H9 (cell line): ENCODE measurements at regions not wholly inside any gene's neighbourhood (a gene's known extent, or its start where the extent isn't known, plus 50 kb on each side); places are given as distances from the start of the nearest gene placed in this dataset.

Experiments used
- DNase-seq: peaks from one replicate; pipeline ENCODE4 v3.0.0-alpha.2; 2017
- H2AFZ ChIP-seq: one replicate; pipeline ENCODE4 v1.6.1; 2013; ENCODE audit warnings: mild to moderate bottlenecking, low read length, control low read depth, moderate library complexity
- H2AK5ac ChIP-seq: 2 replicates; pipeline ENCODE4 v1.6.1; 2013; ENCODE audit warnings: low read length, control low read depth, mixed read lengths; ENCODE audit not compliant: insufficient read length
- H2BK120ac ChIP-seq: one replicate; pipeline ENCODE4 v1.6.1; 2013; ENCODE audit warnings: low read depth, mild to moderate bottlenecking, low read length, control low read depth, inconsistent platforms; ENCODE audit not compliant: poor library complexity, severe bottlenecking
- H2BK12ac ChIP-seq: 2 replicates; pipeline ENCODE4 v1.6.1; 2013; ENCODE audit warnings: low read length, control low read depth, mixed read lengths, low read depth; ENCODE audit not compliant: insufficient read length
- H2BK15ac ChIP-seq: 2 replicates; pipeline ENCODE4 v1.6.1; 2013; ENCODE audit warnings: low read depth, low read length, control low read depth
- H2BK20ac ChIP-seq: one replicate; pipeline ENCODE4 v1.6.1; 2013; ENCODE audit warnings: low read depth, mild to moderate bottlenecking, low read length, control low read depth, inconsistent platforms; ENCODE audit not compliant: poor library complexity, severe bottlenecking
- H2BK5ac ChIP-seq: 2 replicates; pipeline ENCODE4 v1.6.1; 2013; ENCODE audit warnings: low read length, control low read depth, mixed read lengths; ENCODE audit not compliant: insufficient read length
- H3K14ac ChIP-seq: 2 replicates; pipeline ENCODE4 v1.6.1; 2013; ENCODE audit warnings: low read length, control low read depth; ENCODE audit not compliant: insufficient read depth
- H3K18ac ChIP-seq: 2 replicates; pipeline ENCODE4 v1.6.1; 2013; ENCODE audit warnings: low read depth, mild to moderate bottlenecking, mixed read lengths, low read length, control low read depth; ENCODE audit not compliant: insufficient read length
- H3K23ac ChIP-seq: 2 replicates; pipeline ENCODE4 v1.6.1; 2013; ENCODE audit warnings: low read length, control low read depth, mixed read lengths, low read depth; ENCODE audit not compliant: insufficient read length
- H3K23me2 ChIP-seq: 2 replicates; pipeline ENCODE4 v1.6.1; 2013; ENCODE audit warnings: low read depth, mild to moderate bottlenecking, mixed read lengths, low read length, control low read depth; ENCODE audit not compliant: insufficient read length, poor library complexity, severe bottlenecking
- H3K27ac ChIP-seq: 2 replicates; pipeline ENCODE4 v1.5.1; 2013; ENCODE audit warnings: low read length, control low read depth, mixed read lengths, low read depth; ENCODE audit not compliant: insufficient read length
- H3K27me3 ChIP-seq: 2 replicates; pipeline ENCODE4 v1.6.1; 2013; ENCODE audit warnings: low read length, control low read depth, inconsistent platforms; ENCODE audit not compliant: insufficient read depth
- H3K4ac ChIP-seq: 2 replicates; pipeline ENCODE4 v1.6.1; 2013; ENCODE audit warnings: low read depth, mild to moderate bottlenecking, control low read depth, inconsistent platforms, low read length, moderate library complexity
- H3K4me1 ChIP-seq: 2 replicates; pipeline ENCODE4 v1.6.1; 2013; ENCODE audit warnings: low read length, control low read depth, inconsistent platforms; ENCODE audit not compliant: insufficient read depth
- H3K4me2 ChIP-seq: 2 replicates; pipeline ENCODE4 v1.6.1; 2013; ENCODE audit warnings: low read length, control low read depth, mixed read lengths; ENCODE audit not compliant: insufficient read length, insufficient read depth
- H3K56ac ChIP-seq: 2 replicates; pipeline ENCODE4 v1.6.1; 2013; ENCODE audit warnings: low read depth, mild to moderate bottlenecking, mixed read lengths, low read length, control low read depth; ENCODE audit not compliant: insufficient read length
- H3K79me1 ChIP-seq: 2 replicates; pipeline ENCODE4 v1.6.1; 2013; ENCODE audit warnings: low read depth, mild to moderate bottlenecking, moderate library complexity, low read length, control low read depth, inconsistent platforms; ENCODE audit not compliant: insufficient read depth, poor library complexity, severe bottlenecking
- H3K79me2 ChIP-seq: 2 replicates; pipeline ENCODE4 v1.6.1; 2013; ENCODE audit warnings: low read length, control low read depth, inconsistent platforms; ENCODE audit not compliant: insufficient read depth
- H3K9ac ChIP-seq: 2 replicates; pipeline ENCODE4 v1.6.1; 2013; ENCODE audit warnings: low read length, control low read depth, mixed read lengths; ENCODE audit not compliant: insufficient read length; ENCODE audit errors: extremely low read depth
- H3K9me3 ChIP-seq: one replicate; pipeline ENCODE4 v1.6.1; 2013; ENCODE audit warnings: low read depth, low read length, inconsistent platforms; ENCODE audit not compliant: control insufficient read depth
- H3T11ph ChIP-seq: one replicate; pipeline ENCODE4 v1.6.1; 2013; ENCODE audit warnings: mild to moderate bottlenecking, low read length, control low read depth, inconsistent platforms
- H4K20me1 ChIP-seq: one replicate; pipeline ENCODE4 v1.6.1; 2013; ENCODE audit not compliant: control insufficient read depth, insufficient read length, insufficient read depth
- H4K5ac ChIP-seq: 2 replicates; pipeline ENCODE4 v1.6.1; 2013; ENCODE audit warnings: low read depth, mild to moderate bottlenecking, mixed read lengths, low read length, control low read depth; ENCODE audit not compliant: insufficient read length
- H4K8ac ChIP-seq: replicated peaks from 2 replicates; pipeline ENCODE4 v1.6.1; 2013; ENCODE audit warnings: low read length, control low read depth, mixed read lengths, low read depth; ENCODE audit not compliant: insufficient read length
- H4K91ac ChIP-seq: 2 replicates; pipeline ENCODE4 v1.6.1; 2013; ENCODE audit warnings: low read depth, mild to moderate bottlenecking, moderate library complexity, mixed read lengths, low read length, control low read depth; ENCODE audit not compliant: insufficient read length
- H3K27ac Mint-ChIP-seq, 3 experiments: 2 replicates in 2 of 3; 3 replicates in 1 of 3; pipeline ENCODE4 v1.8.0; 2020 to 2021; ENCODE audit warnings: mixed read lengths in 3 of 3, mild to moderate bottlenecking in 1 of 3, moderate library complexity in 1 of 3
- H3K27me3 Mint-ChIP-seq: 2 replicates; pipeline ENCODE4 v1.8.0; 2021; ENCODE audit warnings: low read depth, mild to moderate bottlenecking, moderate library complexity, mixed read lengths
- H3K36me3 Mint-ChIP-seq, 3 experiments: 2 replicates in 2 of 3; 3 replicates in 1 of 3; pipeline ENCODE4 v1.8.0; 2020 to 2021; ENCODE audit warnings: low read depth in 3 of 3, mixed read lengths in 3 of 3; ENCODE audit not compliant: insufficient read depth in 1 of 3
- H3K4me1 Mint-ChIP-seq, 2 experiments: 2 replicates each; pipeline ENCODE4 v1.8.0; 2020; ENCODE audit warnings: mixed read lengths in 2 of 2
- H3K4me3 Mint-ChIP-seq, 2 experiments: 2 replicates in 1 of 2; 3 replicates in 1 of 2; pipeline ENCODE4 v1.8.0; 2020 to 2021; ENCODE audit warnings: mild to moderate bottlenecking in 2 of 2, mixed read lengths in 2 of 2, moderate library complexity in 1 of 2
- H3K9me3 Mint-ChIP-seq, 2 experiments: 2 replicates in 1 of 2; 3 replicates in 1 of 2; pipeline ENCODE4 v1.8.0; 2020; ENCODE audit warnings: mild to moderate bottlenecking in 2 of 2, mixed read lengths in 2 of 2, moderate library complexity in 1 of 2
- CTCF ChIP-seq: fragments of 200-600 bp; sonication (generic); conservative IDR thresholded peaks from 3 replicates; pipeline ENCODE4 v1.8.0; 2021; ENCODE audit warnings: antibody characterized with exemption, mild to moderate bottlenecking
- WGBS: extraction: QIAGEN DNeasy Blood & Tissue Kit; methylation state at CpG from one replicate; pipeline ENCODE4 v1.1.7; 2013; ENCODE audit warnings: missing lambda C conversion rate, low lambda C conversion rate, mixed read lengths; ENCODE audit not compliant: insufficient read length; ENCODE audit errors: extremely low coverage; 5-methylcytosine and 5-hydroxymethylcytosine counted together

- Histone ChIP-seq H3K9me3 (no peaks in the 10 kb centered on the region), H3K23me2 (no peaks in the 10 kb centered on the region), H3K4me2 (no peak overlapping the region), H3T11ph (no peak overlapping the region), H2BK5ac (no peak overlapping the region), H3K79me2 (no peaks in the 10 kb centered on the region), H3K14ac (no peak overlapping the region), H4K91ac (no peak overlapping the region), H3K56ac (no peak overlapping the region), H3K27me3 (no peaks in the 10 kb centered on the region), H3K18ac (no peak overlapping the region), H4K8ac (no peak overlapping the region), H2BK20ac (no peak overlapping the region), H2AFZ (no peak overlapping the region), H3K23ac (no peak overlapping the region), H2AK5ac (no peak overlapping the region), H3K79me1 (no peaks in the 10 kb centered on the region), H4K5ac (no peak overlapping the region), H2BK12ac (no peak overlapping the region), H3K27ac (no peak overlapping the region), H3K4me1 (peaks cover 4% of the 10 kb centered on the region; the same call in 1 of the 2 replicates), H3K4ac (no peak overlapping the region), H4K20me1 (no peaks in the 10 kb centered on the region), H2BK15ac (no peak overlapping the region), H2BK120ac (no peak overlapping the region), H3K9ac (no peak overlapping the region)
- no peak for DNase-seq
- no peaks in the 10 kb centered on the region; a peak in 1 of 7 replicates for H3K36me3 Mint-ChIP-seq
- no peaks in the 10 kb centered on the region; a peak in 2 of 5 replicates for H3K9me3 Mint-ChIP-seq
- H3K4me1 Mint-ChIP-seq: peaks cover 5 to 9% of the 10 kb centered on the region in 2 experiments
- WGBS: no CpG with 5 or more reads among the region's 2 CpGs
- no peaks in the 10 kb centered on the region for H3K27me3 Mint-ChIP-seq
- no peak overlapping the region for H3K4me3 Mint-ChIP-seq
- H3K27ac Mint-ChIP-seq: 0 out of 7 replicates have a peak overlapping the region, but pooled peaks of 1 of the 3 experiments have one; percentile 11
- TF ChIP-seq CTCF: no peak
Observed at GRCh38 chr12:58386136-58386535, 444.8 kb downstream of the ATP23 start.
